ENCODE measurements at regions not wholly inside any gene's neighbourhood (a gene's known extent, or its start where the extent isn't known, plus 50 kb on each side); places are given as distances from the start of the nearest gene placed in this dataset.

- no peak for DNase-seq (ENCODE audit: low read depth in 2 of 2)
Measured at GRCh38 chr10:128493811-128494210, 367.6 kb upstream of the MKI67 start.

GRCh38 chr10:128494665-128495064 lies 368.4 kb upstream of the MKI67 start:
- no peak for DNase-seq (ENCODE audit: low read depth in 2 of 2)

- no peak for DNase-seq (ENCODE audit: low read depth in 2 of 2)
Measured at GRCh38 chr10:128497660-128498377, 371.6 kb upstream of the MKI67 start.

- no peak for DNase-seq (ENCODE audit: low read depth in 2 of 2)
Measured at GRCh38 chr10:128498378-128498730, 372.1 kb upstream of the MKI67 start.

- DNase-seq (ENCODE audit: low read depth in 2 of 2) = no peak
Measured at GRCh38 chr10:128498746-128499145, 372.5 kb upstream of the MKI67 start.

GRCh38 chr10:128499486-128499885 lies 373.3 kb upstream of the MKI67 start:
- DNase-seq (ENCODE audit: low read depth in 2 of 2) = no peak

- DNase-seq (ENCODE audit: low read depth in 2 of 2) = no peak
Measured at GRCh38 chr10:128499956-128500355, 373.7 kb upstream of the MKI67 start.

GRCh38 chr10:128500642-128501041 lies 374.4 kb upstream of the MKI67 start:
- DNase-seq (ENCODE audit: low read depth in 2 of 2) = no peak

GRCh38 chr10:128505346-128505745 lies 379.1 kb upstream of the MKI67 start:
- no peak for DNase-seq (ENCODE audit: low read depth in 2 of 2)

- DNase-seq (ENCODE audit: low read depth in 2 of 2) = no peak
Measured at GRCh38 chr10:128506423-128506822, 380.2 kb upstream of the MKI67 start.

- no peak for DNase-seq (ENCODE audit: low read depth in 2 of 2)
Measured at GRCh38 chr10:128507066-128507465, 380.8 kb upstream of the MKI67 start.

GRCh38 chr10:128511284-128511683 lies 385.1 kb upstream of the MKI67 start:
- no peak for DNase-seq (ENCODE audit: low read depth in 2 of 2)

GRCh38 chr10:128512767-128513166 lies 386.5 kb upstream of the MKI67 start:
- no peak for DNase-seq (ENCODE audit: low read depth in 2 of 2)

GRCh38 chr10:128514536-128514935 lies 388.3 kb upstream of the MKI67 start:
- no peak for DNase-seq (ENCODE audit: low read depth in 2 of 2)

GRCh38 chr10:128516180-128516579 lies 390.0 kb upstream of the MKI67 start:
- DNase-seq (ENCODE audit: low read depth in 2 of 2) = no peak

GRCh38 chr10:128517167-128517566 lies 390.9 kb upstream of the MKI67 start:
- no peak for DNase-seq (ENCODE audit: low read depth in 2 of 2)

- no peak for DNase-seq (ENCODE audit: low read depth in 2 of 2)
Measured at GRCh38 chr10:128518000-128518399, 391.8 kb upstream of the MKI67 start.

GRCh38 chr10:128519581-128519980 lies 393.4 kb upstream of the MKI67 start:
- DNase-seq (ENCODE audit: low read depth in 2 of 2) = no peak

GRCh38 chr10:128520211-128520815 lies 394.1 kb upstream of the MKI67 start:
- no peak for DNase-seq (ENCODE audit: low read depth in 2 of 2)

GRCh38 chr10:128522551-128523308 lies 396.5 kb upstream of the MKI67 start:
- DNase-seq (ENCODE audit: low read depth in 2 of 2) = no peak

GRCh38 chr10:128525444-128525843 lies 399.2 kb upstream of the MKI67 start:
- no peak for DNase-seq (ENCODE audit: low read depth in 2 of 2)

GRCh38 chr10:128525936-128526335 lies 399.7 kb upstream of the MKI67 start:
- DNase-seq (ENCODE audit: low read depth in 2 of 2) = no peak

GRCh38 chr10:128526791-128527375 lies 400.7 kb upstream of the MKI67 start:
- DNase-seq (ENCODE audit: low read depth in 2 of 2) = no peak
